ENCODE measurements at regions not wholly inside any gene's neighbourhood (a gene's known extent, or its start where the extent isn't known, plus 50 kb on each side); places are given as distances from the start of the nearest gene placed in this dataset.

GRCh38 chr13:88565566-88565965, 894.4 kb downstream of the SLITRK5 start:
- no peak for TF ChIP-seq CTCF (IDR thresholded peaks at IDR 0.05)
- no peak for TF ChIP-seq POLR2A (IDR thresholded peaks at IDR 0.05)

All from gastroesophageal sphincter (tissue), 3 donors.